ENCODE measurements at regions not wholly inside any gene's neighbourhood (a gene's known extent, or its start where the extent isn't known, plus 50 kb on each side); places are given as distances from the start of the nearest gene placed in this dataset.

DNA sequence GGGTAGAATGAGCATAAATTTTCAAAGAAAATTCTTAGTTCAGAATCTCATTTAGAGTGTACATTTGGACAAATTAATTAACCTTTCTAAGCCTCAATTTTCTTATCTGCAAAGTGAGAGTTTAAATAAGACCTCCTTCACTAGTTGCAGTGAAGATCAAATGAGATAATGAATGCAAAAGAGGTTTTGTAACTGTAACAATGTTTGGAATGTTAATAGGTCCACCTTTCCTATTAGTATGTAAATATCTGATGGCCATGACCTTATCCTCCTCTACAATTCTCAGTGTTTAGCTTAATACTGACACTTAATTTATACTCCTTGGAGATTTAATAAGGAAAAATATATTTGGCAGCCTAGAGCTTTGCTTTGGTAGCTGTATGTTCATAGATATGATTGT lies 138.8 kb downstream of the GABRG1 start:
- no peak for DNase-seq (ENCODE audit: low read depth in 2 of 2)

DNA sequence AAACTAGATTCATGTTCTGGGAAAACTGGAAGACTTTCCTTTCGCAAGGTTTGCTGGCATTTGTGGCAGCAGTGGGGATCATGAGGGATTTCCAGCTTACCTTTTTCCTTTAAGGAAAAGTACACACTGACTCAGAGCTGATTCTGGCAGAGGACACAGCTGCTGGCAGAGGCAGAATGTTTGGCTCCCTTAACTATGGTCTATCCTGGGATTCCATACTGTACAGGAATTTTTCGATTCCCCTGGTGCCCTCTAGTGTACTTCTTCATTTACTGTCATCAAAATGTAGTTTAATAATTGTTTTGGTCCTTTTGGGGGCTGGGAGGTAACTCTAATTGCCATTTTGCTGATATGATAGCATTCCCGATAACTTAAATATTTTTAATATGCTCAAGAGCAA lies 152.7 kb downstream of the GABRG1 start:
- no peak overlapping the region for H3K9ac ChIP-seq (ENCODE audit: insufficient read depth, low read length)
- no peak overlapping the region for H3K4me2 ChIP-seq (ENCODE audit: extremely low read depth, insufficient read depth, low read length)
- H3K4me1 ChIP-seq (ENCODE audit: control insufficient read depth, extremely low read depth, insufficient read depth, low read length): no peaks in the 10 kb centered on the region
- no peaks in the 10 kb centered on the region for H4K20me1 ChIP-seq (ENCODE audit: control insufficient read depth, extremely low read depth, insufficient read depth, low read length)
- H2AFZ ChIP-seq (ENCODE audit: low read length): no peak overlapping the region
- DNase-seq (ENCODE audit: low read depth in 2 of 2): no peak
- no peaks in the 10 kb centered on the region for H3K79me2 ChIP-seq (ENCODE audit: control insufficient read depth, insufficient read depth, low read length)
- no peaks in the 10 kb centered on the region for H3K9me3 ChIP-seq (ENCODE audit: control insufficient read depth, insufficient read depth, low read depth, low read length)
- H3K4me3 ChIP-seq (replicated peaks in 1 of 4; ENCODE audit: control extremely low read depth in 1 of 4, insufficient read depth in 1 of 4, low read depth in 3 of 4, low read length in 4 of 4): no peak overlapping the region
- H3K36me3 ChIP-seq (ENCODE audit: control insufficient read depth, insufficient read depth, low read length): no peaks in the 10 kb centered on the region
- TF ChIP-seq EZH2 (IDR thresholded peaks at IDR 0.05; ENCODE audit: low read length, missing control alignments): no peak
- TF ChIP-seq, protein P1, sequence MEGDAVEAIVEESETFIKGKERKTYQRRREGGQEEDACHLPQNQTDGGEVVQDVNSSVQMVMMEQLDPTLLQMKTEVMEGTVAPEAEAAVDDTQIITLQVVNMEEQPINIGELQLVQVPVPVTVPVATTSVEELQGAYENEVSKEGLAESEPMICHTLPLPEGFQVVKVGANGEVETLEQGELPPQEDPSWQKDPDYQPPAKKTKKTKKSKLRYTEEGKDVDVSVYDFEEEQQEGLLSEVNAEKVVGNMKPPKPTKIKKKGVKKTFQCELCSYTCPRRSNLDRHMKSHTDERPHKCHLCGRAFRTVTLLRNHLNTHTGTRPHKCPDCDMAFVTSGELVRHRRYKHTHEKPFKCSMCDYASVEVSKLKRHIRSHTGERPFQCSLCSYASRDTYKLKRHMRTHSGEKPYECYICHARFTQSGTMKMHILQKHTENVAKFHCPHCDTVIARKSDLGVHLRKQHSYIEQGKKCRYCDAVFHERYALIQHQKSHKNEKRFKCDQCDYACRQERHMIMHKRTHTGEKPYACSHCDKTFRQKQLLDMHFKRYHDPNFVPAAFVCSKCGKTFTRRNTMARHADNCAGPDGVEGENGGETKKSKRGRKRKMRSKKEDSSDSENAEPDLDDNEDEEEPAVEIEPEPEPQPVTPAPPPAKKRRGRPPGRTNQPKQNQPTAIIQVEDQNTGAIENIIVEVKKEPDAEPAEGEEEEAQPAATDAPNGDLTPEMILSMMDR (conservative IDR thresholded peaks at IDR 0.05 in 1 of 2, IDR thresholded peaks at IDR 0.05 in 1 of 2; ENCODE audit: low read depth in 1 of 2, low read length in 2 of 2): no peak
- H3K27me3 ChIP-seq (ENCODE audit: control insufficient read depth, insufficient read depth, low read length): no peaks in the 10 kb centered on the region
- no peak overlapping the region for H3K27ac ChIP-seq (ENCODE audit: insufficient read depth, low read length)

More for the DNA sequence above, 138.8 kb downstream of the GABRG1 start:
- Histone ChIP-seq H3K4me2 (ENCODE audit: extremely low read depth, insufficient read depth, low read length) (no peak overlapping the region), H4K20me1 (ENCODE audit: control insufficient read depth, extremely low read depth, insufficient read depth, low read length) (no peaks in the 10 kb centered on the region), H3K36me3 (ENCODE audit: control insufficient read depth, insufficient read depth, low read length) (no peaks in the 10 kb centered on the region), H3K79me2 (ENCODE audit: control insufficient read depth, insufficient read depth, low read length) (no peaks in the 10 kb centered on the region), H3K4me3 (replicated peaks in 1 of 4; ENCODE audit: control extremely low read depth in 1 of 4, insufficient read depth in 1 of 4, low read depth in 3 of 4, low read length in 4 of 4) (no peak overlapping the region), H2AFZ (ENCODE audit: low read length) (no peak overlapping the region), H3K4me1 (ENCODE audit: control insufficient read depth, extremely low read depth, insufficient read depth, low read length) (no peaks in the 10 kb centered on the region), H3K27ac (ENCODE audit: insufficient read depth, low read length) (no peak overlapping the region), H3K9ac (ENCODE audit: insufficient read depth, low read length) (no peak overlapping the region), H3K9me3 (ENCODE audit: control insufficient read depth, insufficient read depth, low read depth, low read length) (no peaks in the 10 kb centered on the region), H3K27me3 (ENCODE audit: control insufficient read depth, insufficient read depth, low read length) (no peaks in the 10 kb centered on the region)
- TF ChIP-seq, protein P1 (conservative IDR thresholded peaks at IDR 0.05 in 1 of 2, IDR thresholded peaks at IDR 0.05 in 1 of 2; ENCODE audit: low read depth in 1 of 2, low read length in 2 of 2): no peak

DNA sequence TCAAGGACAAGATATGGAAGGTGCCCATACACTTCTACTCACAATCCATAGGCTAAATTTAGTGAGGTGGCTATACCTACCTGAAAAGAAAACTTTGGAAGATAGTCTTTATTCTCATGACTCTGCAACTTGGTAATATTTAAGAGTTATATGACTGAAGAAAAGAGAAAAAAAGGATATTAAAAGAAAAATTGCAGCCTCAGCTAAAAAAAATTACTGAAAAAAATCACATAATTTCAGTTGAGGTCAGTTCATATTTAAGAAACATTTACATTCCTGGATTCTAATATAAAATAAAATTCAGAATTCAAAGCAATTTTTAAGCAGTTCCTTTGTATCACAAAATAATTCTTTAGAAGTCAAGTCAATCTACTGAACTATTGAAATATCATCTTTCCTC lies 166.5 kb downstream of the GABRG1 start:
- Histone ChIP-seq H3K79me2 (ENCODE audit: control insufficient read depth, insufficient read depth, low read length) (no peaks in the 10 kb centered on the region), H3K9ac (ENCODE audit: insufficient read depth, low read length) (no peak overlapping the region), H3K4me2 (ENCODE audit: extremely low read depth, insufficient read depth, low read length) (no peak overlapping the region), H3K4me3 (replicated peaks in 1 of 4; ENCODE audit: control extremely low read depth in 1 of 4, insufficient read depth in 1 of 4, low read depth in 3 of 4, low read length in 4 of 4) (no peak overlapping the region), H4K20me1 (ENCODE audit: control insufficient read depth, extremely low read depth, insufficient read depth, low read length) (no peaks in the 10 kb centered on the region), H3K36me3 (ENCODE audit: control insufficient read depth, insufficient read depth, low read length) (no peaks in the 10 kb centered on the region), H2AFZ (ENCODE audit: low read length) (no peak overlapping the region), H3K27ac (ENCODE audit: insufficient read depth, low read length) (no peak overlapping the region), H3K4me1 (ENCODE audit: control insufficient read depth, extremely low read depth, insufficient read depth, low read length) (no peaks in the 10 kb centered on the region), H3K27me3 (ENCODE audit: control insufficient read depth, insufficient read depth, low read length) (no peaks in the 10 kb centered on the region), H3K9me3 (ENCODE audit: control insufficient read depth, insufficient read depth, low read depth, low read length) (no peaks in the 10 kb centered on the region)
- DNase-seq (ENCODE audit: low read depth in 2 of 2): no peak
- TF ChIP-seq, protein P1 (conservative IDR thresholded peaks at IDR 0.05 in 1 of 2, IDR thresholded peaks at IDR 0.05 in 1 of 2; ENCODE audit: low read depth in 1 of 2, low read length in 2 of 2): no peak
- no peak for TF ChIP-seq EZH2 (IDR thresholded peaks at IDR 0.05; ENCODE audit: low read length, missing control alignments)

All from fibroblast of lung (primary cell).